ENCODE measurements at regions not wholly inside any gene's neighbourhood (a gene's known extent, or its start where the extent isn't known, plus 50 kb on each side); places are given as distances from the start of the nearest gene placed in this dataset.

DNA sequence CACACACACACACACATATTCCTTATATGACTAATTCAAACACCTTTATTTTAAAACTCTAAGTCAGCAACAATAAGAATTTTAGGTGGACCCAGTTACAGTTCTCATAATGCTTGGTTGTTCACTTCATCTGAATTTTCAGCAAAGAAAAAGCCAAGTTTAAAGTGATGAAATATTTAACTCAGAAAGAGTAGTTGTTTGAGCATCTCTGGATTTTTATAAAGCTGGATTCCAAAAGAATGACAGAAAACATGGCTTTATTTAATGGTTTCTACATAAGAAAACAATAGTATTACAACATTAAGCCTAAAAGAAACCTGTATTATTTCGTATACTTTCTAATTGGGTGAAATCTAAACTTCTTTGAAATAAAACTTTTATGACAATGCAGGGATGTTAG is 54.2 kb upstream of the ADAMTS5 start:
- Histone ChIP-seq H3K79me2 (ENCODE audit: control insufficient read depth, low read length) (no peaks in the 10 kb centered on the region), H3K4me1 (ENCODE audit: control insufficient read depth, low read length) (no peaks in the 10 kb centered on the region), H4K20me1 (ENCODE audit: control insufficient read depth, insufficient read depth, low read depth, low read length) (no peaks in the 10 kb centered on the region), H3K9me3 (ENCODE audit: control insufficient read depth, insufficient read depth, low read length) (no peaks in the 10 kb centered on the region), H3K27me3 (ENCODE audit: control insufficient read depth, low read length) (no peaks in the 10 kb centered on the region), H3K27ac (ENCODE audit: low read depth, low read length) (no peak overlapping the region), H3K36me3 (ENCODE audit: control insufficient read depth, low read length) (no peaks in the 10 kb centered on the region), H3K4me3 (ENCODE audit: low read length) (no peak overlapping the region), H3K4me2 (ENCODE audit: low read length) (no peak overlapping the region), H3K9me2 (replicated peaks; ENCODE audit: control insufficient read depth, low read length) (no peaks in the 10 kb centered on the region), H3F3A (ENCODE audit: control insufficient read depth, insufficient read depth) (no peaks in the 10 kb centered on the region)
- TF ChIP-seq EZH2phosphoT487 (IDR thresholded peaks at IDR 0.05; ENCODE audit: borderline replicate concordance, low read length) = no peak
- TF ChIP-seq, protein P1, sequence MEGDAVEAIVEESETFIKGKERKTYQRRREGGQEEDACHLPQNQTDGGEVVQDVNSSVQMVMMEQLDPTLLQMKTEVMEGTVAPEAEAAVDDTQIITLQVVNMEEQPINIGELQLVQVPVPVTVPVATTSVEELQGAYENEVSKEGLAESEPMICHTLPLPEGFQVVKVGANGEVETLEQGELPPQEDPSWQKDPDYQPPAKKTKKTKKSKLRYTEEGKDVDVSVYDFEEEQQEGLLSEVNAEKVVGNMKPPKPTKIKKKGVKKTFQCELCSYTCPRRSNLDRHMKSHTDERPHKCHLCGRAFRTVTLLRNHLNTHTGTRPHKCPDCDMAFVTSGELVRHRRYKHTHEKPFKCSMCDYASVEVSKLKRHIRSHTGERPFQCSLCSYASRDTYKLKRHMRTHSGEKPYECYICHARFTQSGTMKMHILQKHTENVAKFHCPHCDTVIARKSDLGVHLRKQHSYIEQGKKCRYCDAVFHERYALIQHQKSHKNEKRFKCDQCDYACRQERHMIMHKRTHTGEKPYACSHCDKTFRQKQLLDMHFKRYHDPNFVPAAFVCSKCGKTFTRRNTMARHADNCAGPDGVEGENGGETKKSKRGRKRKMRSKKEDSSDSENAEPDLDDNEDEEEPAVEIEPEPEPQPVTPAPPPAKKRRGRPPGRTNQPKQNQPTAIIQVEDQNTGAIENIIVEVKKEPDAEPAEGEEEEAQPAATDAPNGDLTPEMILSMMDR (IDR thresholded peaks at IDR 0.05; ENCODE audit: low read depth, low read length, poor library complexity, severe bottlenecking) = no peak

- Histone ChIP-seq H3K4me2 (ENCODE audit: low read length) (no peak overlapping the region), H3K79me2 (ENCODE audit: control insufficient read depth, low read length) (no peaks in the 10 kb centered on the region), H3K9me3 (ENCODE audit: control insufficient read depth, insufficient read depth, low read length) (no peaks in the 10 kb centered on the region), H3K9me2 (replicated peaks; ENCODE audit: control insufficient read depth, low read length) (no peaks in the 10 kb centered on the region), H3K36me3 (ENCODE audit: control insufficient read depth, low read length) (no peaks in the 10 kb centered on the region), H3K27me3 (ENCODE audit: control insufficient read depth, low read length) (no peaks in the 10 kb centered on the region), H3K4me3 (ENCODE audit: low read length) (no peak overlapping the region), H3K27ac (ENCODE audit: low read depth, low read length) (no peak overlapping the region), H4K20me1 (ENCODE audit: control insufficient read depth, insufficient read depth, low read depth, low read length) (no peaks in the 10 kb centered on the region), H3F3A (ENCODE audit: control insufficient read depth, insufficient read depth) (no peaks in the 10 kb centered on the region), H3K4me1 (ENCODE audit: control insufficient read depth, low read length) (no peaks in the 10 kb centered on the region)
- TF ChIP-seq, protein P1 (IDR thresholded peaks at IDR 0.05; ENCODE audit: low read depth, low read length, poor library complexity, severe bottlenecking) = no peak
- no peak for TF ChIP-seq EZH2phosphoT487 (IDR thresholded peaks at IDR 0.05; ENCODE audit: borderline replicate concordance, low read length)
Measured at GRCh38 chr21:27017246-27017645, 50.4 kb upstream of the ADAMTS5 start.
